ENCODE measurements at regions not wholly inside any gene's neighbourhood (a gene's known extent, or its start where the extent isn't known, plus 50 kb on each side); places are given as distances from the start of the nearest gene placed in this dataset.

- TF ChIP-seq CTCF (IDR thresholded peaks at IDR 0.05 in 8 of 11, conservative IDR thresholded peaks at IDR 0.05 in 3 of 11) (no peak), POLR2A (IDR thresholded peaks at IDR 0.05) (no peak)
These were observed 519.5 kb upstream of the SALL1 start for GRCh38 chr16:51670527-51670926.
